Tibial artery (tissue), 4 donors: ENCODE measurements at regions not wholly inside any gene's neighbourhood (a gene's known extent, or its start where the extent isn't known, plus 50 kb on each side); places are given as distances from the start of the nearest gene placed in this dataset.

Experiments
- DNase-seq, 2 donors: peaks; one replicate each; pipeline ENCODE4 v3.0.0-alpha.2; 2019
- H3K27ac ChIP-seq, 2 donors: fragments of 200-600 bp; sonication (generic) in 1 of 2; 1 replicate in 1 of 2; 2 replicates in 1 of 2; pipeline ENCODE4 v1.5.1; 2018 to 2019; ENCODE audit warnings: mild to moderate bottlenecking in 1 of 2
- H3K27me3 ChIP-seq, 2 donors: fragments of 200-600 bp; sonication (generic) in 1 of 2; one replicate each; pipeline versions ENCODE4 v1.5.1 to v1.6.0; 2016 to 2019
- H3K36me3 ChIP-seq, 3 donors: fragments of 200-600 bp; sonication (generic) in 2 of 3; one replicate each; pipeline ENCODE4 v1.5.1; 2016 to 2019; ENCODE audit warnings: mild to moderate bottlenecking in 2 of 3
- H3K4me1 ChIP-seq, 4 donors: fragments of 200-600 bp; sonication (generic) in 2 of 4; 1 replicate in 3 of 4; 2 replicates in 1 of 4; pipeline ENCODE4 v1.5.1; 2016 to 2019
- H3K4me3 ChIP-seq, 2 donors: fragments of 200-600 bp; sonication (generic) in 1 of 2; 1 replicate in 1 of 2; 2 replicates in 1 of 2; pipeline ENCODE4 v1.5.1; 2018 to 2019; ENCODE audit warnings: mild to moderate bottlenecking in 2 of 2
- H3K9me3 ChIP-seq, 3 donors: fragments of 200-600 bp; sonication (generic) in 1 of 3; one replicate each; pipeline ENCODE4 v1.5.1; 2016 to 2019
- intact Hi-C: fragments of 100-400 bp; cut with DNase I; formaldehyde crosslinking; loops from one replicate; pipeline ENCODE4 v1.15.0; 2023; ENCODE audit warnings: low total_unique reads
- TF ChIP-seq, protein P1 (sequence below), 2 experiments: fragments of 200-600 bp in 1 of 2; fragments of 450-650 bp in 1 of 2; IDR thresholded peaks; one replicate each; pipeline ENCODE4 v1.5.1; 2017 to 2019; ENCODE audit warnings: antibody characterized with exemption in 2 of 2, mild to moderate bottlenecking in 1 of 2, moderate library complexity in 1 of 2

DNA sequence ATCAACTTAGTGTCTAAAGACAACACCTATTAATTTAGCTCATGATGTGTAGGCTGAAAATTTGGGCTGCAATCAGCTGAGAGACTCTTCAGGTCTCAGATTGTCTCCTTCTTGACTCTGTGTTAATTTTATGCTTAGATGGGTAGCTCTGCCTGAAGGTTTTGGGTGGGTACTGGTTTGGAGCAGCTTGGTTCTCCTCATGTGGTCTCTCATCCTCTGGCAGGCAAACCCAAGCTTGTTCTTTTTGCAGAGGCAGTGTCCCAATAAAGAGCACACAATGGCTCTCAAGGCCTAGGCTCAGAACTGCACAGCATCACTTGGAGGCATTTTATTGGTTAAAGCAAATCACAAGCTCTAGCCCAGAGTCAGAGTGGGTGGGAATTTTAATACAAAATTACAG lies 280.6 kb downstream of the BTBD3 start:
- H3K27me3 ChIP-seq = no peaks in the 10 kb centered on the region
- no peaks in the 10 kb centered on the region for H3K4me1 ChIP-seq
- no peaks in the 10 kb centered on the region for H3K36me3 ChIP-seq
- H3K4me3 ChIP-seq = no peak overlapping the region
- intact Hi-C loops = no loop called here
- DNase-seq = no peak
- TF ChIP-seq, protein P1, sequence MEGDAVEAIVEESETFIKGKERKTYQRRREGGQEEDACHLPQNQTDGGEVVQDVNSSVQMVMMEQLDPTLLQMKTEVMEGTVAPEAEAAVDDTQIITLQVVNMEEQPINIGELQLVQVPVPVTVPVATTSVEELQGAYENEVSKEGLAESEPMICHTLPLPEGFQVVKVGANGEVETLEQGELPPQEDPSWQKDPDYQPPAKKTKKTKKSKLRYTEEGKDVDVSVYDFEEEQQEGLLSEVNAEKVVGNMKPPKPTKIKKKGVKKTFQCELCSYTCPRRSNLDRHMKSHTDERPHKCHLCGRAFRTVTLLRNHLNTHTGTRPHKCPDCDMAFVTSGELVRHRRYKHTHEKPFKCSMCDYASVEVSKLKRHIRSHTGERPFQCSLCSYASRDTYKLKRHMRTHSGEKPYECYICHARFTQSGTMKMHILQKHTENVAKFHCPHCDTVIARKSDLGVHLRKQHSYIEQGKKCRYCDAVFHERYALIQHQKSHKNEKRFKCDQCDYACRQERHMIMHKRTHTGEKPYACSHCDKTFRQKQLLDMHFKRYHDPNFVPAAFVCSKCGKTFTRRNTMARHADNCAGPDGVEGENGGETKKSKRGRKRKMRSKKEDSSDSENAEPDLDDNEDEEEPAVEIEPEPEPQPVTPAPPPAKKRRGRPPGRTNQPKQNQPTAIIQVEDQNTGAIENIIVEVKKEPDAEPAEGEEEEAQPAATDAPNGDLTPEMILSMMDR (IDR thresholded peaks at IDR 0.05) = no peak
- H3K27ac ChIP-seq = no peak overlapping the region
- H3K9me3 ChIP-seq = no peaks in the 10 kb centered on the region

- Histone ChIP-seq H3K36me3 (no peaks in the 10 kb centered on the region), H3K4me3 (no peak overlapping the region), H3K27ac (no peak overlapping the region), H3K4me1 (no peaks in the 10 kb centered on the region), H3K9me3 (no peaks in the 10 kb centered on the region), H3K27me3 (no peaks in the 10 kb centered on the region)
- DNase-seq = no peak
- TF ChIP-seq, protein P1 (IDR thresholded peaks at IDR 0.05) = no peak
- intact Hi-C loops = no loop called here
These were observed 282.0 kb downstream of the BTBD3 start for GRCh38 chr20:12199703-12200102.

GRCh38 chr20:12201289-12201991 lies 283.7 kb downstream of the BTBD3 start:
- TF ChIP-seq, protein P1 (IDR thresholded peaks at IDR 0.05) = no peak
- Histone ChIP-seq H3K9me3 (peaks cover 0 to 8% (median 0%) of the 10 kb centered on the region in 3 donors), H3K4me1 (no peaks in the 10 kb centered on the region), H3K27ac (no peak overlapping the region), H3K4me3 (no peak overlapping the region), H3K36me3 (no peaks in the 10 kb centered on the region), H3K27me3 (no peaks in the 10 kb centered on the region)
- intact Hi-C loops = no loop called here
- no peak for DNase-seq

GRCh38 chr20:12203399-12203798 lies 285.7 kb downstream of the BTBD3 start:
- TF ChIP-seq, protein P1 (IDR thresholded peaks at IDR 0.05) = no peak
- Histone ChIP-seq H3K27ac (no peak overlapping the region), H3K36me3 (no peaks in the 10 kb centered on the region), H3K27me3 (no peaks in the 10 kb centered on the region), H3K4me1 (no peaks in the 10 kb centered on the region), H3K9me3 (peaks cover 0 to 16% (median 0%) of the 10 kb centered on the region in 3 donors), H3K4me3 (no peak overlapping the region)
- intact Hi-C loops = no loop called here
- no peak for DNase-seq

DNA sequence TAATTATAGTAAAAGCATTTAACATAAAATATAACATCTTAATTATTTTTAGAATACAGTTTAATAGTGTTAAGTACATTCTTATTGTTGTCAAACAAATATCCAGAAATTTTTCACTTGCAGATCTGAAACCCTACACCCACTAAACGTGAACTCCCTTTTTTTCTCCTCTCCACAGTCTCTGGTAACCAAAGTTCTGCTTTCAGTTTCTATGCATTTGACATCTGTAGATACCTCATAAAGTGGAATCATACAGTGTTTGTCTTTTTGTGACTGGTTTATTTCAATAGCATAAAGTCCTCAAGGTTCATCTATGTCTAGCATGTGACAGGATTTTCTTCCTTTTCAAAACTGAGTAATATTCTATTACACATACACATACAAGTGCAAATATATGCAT lies 286.3 kb downstream of the BTBD3 start:
- Histone ChIP-seq H3K4me3 (no peak overlapping the region), H3K27ac (no peak overlapping the region), H3K4me1 (no peaks in the 10 kb centered on the region), H3K9me3 (peaks cover 0 to 16% (median 0%) of the 10 kb centered on the region in 3 donors), H3K36me3 (no peaks in the 10 kb centered on the region), H3K27me3 (no peaks in the 10 kb centered on the region)
- DNase-seq = no peak
- TF ChIP-seq, protein P1 (IDR thresholded peaks at IDR 0.05) = no peak
- intact Hi-C loops = no loop called here
